Skin epidermis (tissue), 12 donors: ENCODE measurements at regions not wholly inside any gene's neighbourhood (a gene's known extent, or its start where the extent isn't known, plus 50 kb on each side); places are given as distances from the start of the nearest gene placed in this dataset.
"Not testable (repeated sequence)": the region's sequence is repeated elsewhere in the genome, so short reads cannot be mapped to it uniquely, and the experiment has no call there.

Experiments used
- H3K27ac ChIP-seq, 21 experiments: fragments of 200-600 bp; sonication (generic) in 11 of 21; one replicate each; pipeline ENCODE4 v1.5.0; 2020; ENCODE audit warnings: mild to moderate bottlenecking in 3 of 21, inconsistent platforms in 2 of 21, moderate library complexity in 2 of 21
- H3K4me3 ChIP-seq, 7 experiments: fragments of 200-600 bp; sonication (generic) in 2 of 7; one replicate each; pipeline ENCODE4 v1.5.0; 2020; ENCODE audit warnings: inconsistent platforms in 2 of 7, mild to moderate bottlenecking in 2 of 7, moderate library complexity in 1 of 7

- H3K27ac ChIP-seq: no peak overlapping the region
- no peak overlapping the region for H3K4me3 ChIP-seq
Observed at GRCh38 chr18:38571651-38572050, 1006.1 kb upstream of the CELF4 start.

- Histone ChIP-seq H3K4me3 (no peak overlapping the region), H3K27ac (no peak overlapping the region)
Observed at GRCh38 chr18:38565513-38565912, 999.9 kb upstream of the CELF4 start.

- H3K4me3 ChIP-seq: no peak overlapping the region
- no peak overlapping the region for H3K27ac ChIP-seq
Observed at GRCh38 chr18:38563396-38563980, 997.9 kb upstream of the CELF4 start.

- Histone ChIP-seq H3K27ac (no peak overlapping the region), H3K4me3 (no peak overlapping the region)
Observed at GRCh38 chr18:38557006-38557405, 991.4 kb upstream of the CELF4 start.

- H3K4me3 ChIP-seq: no peak overlapping the region
Observed at GRCh38 chr18:38552732-38553321, 987.2 kb upstream of the CELF4 start.

GRCh38 chr18:38551881-38552280 is 986.3 kb upstream of the CELF4 start:
- H3K4me3 ChIP-seq: no peak overlapping the region
- H3K27ac ChIP-seq: no peak overlapping the region

More at GRCh38 chr18:38552732-38553321, 987.2 kb upstream of the CELF4 start:
- no peak overlapping the region for H3K27ac ChIP-seq

- Histone ChIP-seq H3K27ac (no peak overlapping the region), H3K4me3 (no peak overlapping the region)
Observed at GRCh38 chr18:38545071-38545470, 979.5 kb upstream of the CELF4 start.

GRCh38 chr18:38539856-38540255 is 974.3 kb upstream of the CELF4 start:
- Histone ChIP-seq H3K4me3 (no peak overlapping the region), H3K27ac (no peak overlapping the region)

- Histone ChIP-seq H3K27ac (no peak overlapping the region), H3K4me3 (no peak overlapping the region)
Observed at GRCh38 chr18:38539371-38539770, 973.8 kb upstream of the CELF4 start.

- Histone ChIP-seq H3K4me3 (no peak overlapping the region), H3K27ac (no peak overlapping the region)
Observed at GRCh38 chr18:38534073-38534472, 968.5 kb upstream of the CELF4 start.

GRCh38 chr18:38526922-38527321 is 961.3 kb upstream of the CELF4 start:
- H3K27ac ChIP-seq: no peak overlapping the region
- H3K4me3 ChIP-seq: no peak overlapping the region

- H3K27ac ChIP-seq: no peak overlapping the region
- H3K4me3 ChIP-seq: no peak overlapping the region
Observed at GRCh38 chr18:38525039-38525438, 959.4 kb upstream of the CELF4 start.

GRCh38 chr18:38520786-38521185 is 955.2 kb upstream of the CELF4 start:
- Histone ChIP-seq H3K27ac (no peak overlapping the region), H3K4me3 (no peak overlapping the region)

- Histone ChIP-seq H3K4me3 (no peak overlapping the region), H3K27ac (no peak overlapping the region)
Observed at GRCh38 chr18:38502539-38502938, 936.9 kb upstream of the CELF4 start.

GRCh38 chr18:38497266-38497665 is 931.7 kb upstream of the CELF4 start:
- Histone ChIP-seq H3K27ac (no peak overlapping the region), H3K4me3 (no peak overlapping the region)

- Histone ChIP-seq H3K4me3 (no peak overlapping the region), H3K27ac (no peak overlapping the region)
Observed at GRCh38 chr18:38496222-38496793, 930.7 kb upstream of the CELF4 start.

- no peak overlapping the region for H3K4me3 ChIP-seq
Observed at GRCh38 chr18:38494065-38494464, 928.5 kb upstream of the CELF4 start.

GRCh38 chr18:38491195-38491594 is 925.6 kb upstream of the CELF4 start:
- Histone ChIP-seq H3K27ac (no peak overlapping the region), H3K4me3 (no peak overlapping the region)

More at GRCh38 chr18:38494065-38494464, 928.5 kb upstream of the CELF4 start:
- no peak overlapping the region for H3K27ac ChIP-seq

GRCh38 chr18:38489721-38490120 is 924.1 kb upstream of the CELF4 start:
- H3K27ac ChIP-seq, H3K4me3 ChIP-seq: not testable (repeated sequence)

- Histone ChIP-seq H3K27ac (no peak overlapping the region), H3K4me3 (no peak overlapping the region)
Observed at GRCh38 chr18:38487521-38487920, 921.9 kb upstream of the CELF4 start.

GRCh38 chr18:38483326-38483725 is 917.7 kb upstream of the CELF4 start:
- Histone ChIP-seq H3K4me3 (no peak overlapping the region), H3K27ac (no peak overlapping the region)

- Histone ChIP-seq H3K27ac (no peak overlapping the region), H3K4me3 (no peak overlapping the region)
Observed at GRCh38 chr18:38481576-38481975, 916.0 kb upstream of the CELF4 start.
